Omental fat pad (tissue), 3 donors: ENCODE measurements at regions not wholly inside any gene's neighbourhood (a gene's known extent, or its start where the extent isn't known, plus 50 kb on each side); places are given as distances from the start of the nearest gene placed in this dataset.
A peak's percentile ranks its signal among the peaks of the same experiment; 100 is the strongest.
"Not testable (repeated sequence)": the region's sequence is repeated elsewhere in the genome, so short reads cannot be mapped to it uniquely, and the experiment has no call there.

Source experiments
- ATAC-seq: fragments of 150-250 bp; one replicate; pipeline ENCODE4 v1.9.1; 2016; ENCODE audit warnings: mild to moderate bottlenecking, moderate library complexity; ENCODE audit not compliant: low FRiP score
- DNase-seq: peaks from one replicate; pipeline ENCODE4 v3.0.0-alpha.2; 2019; ENCODE audit warnings: low spot score
- CTCF ChIP-seq, 3 donors: fragments of 450-650 bp; IDR thresholded peaks; one replicate each; pipeline ENCODE4 v1.5.1; 2016 to 2017; ENCODE audit warnings: antibody characterized with exemption in 3 of 3, mild to moderate bottlenecking in 3 of 3, moderate library complexity in 2 of 3

GRCh38 chrX:37075892-37076595 lies 67.9 kb downstream of the FAM47C start:
- DNase-seq, result no peak
- TF ChIP-seq CTCF (IDR thresholded peaks at IDR 0.05), result no peak
- ATAC-seq, result no peak

GRCh38 chrX:37076983-37077382 lies 68.8 kb downstream of the FAM47C start:
- no peak for TF ChIP-seq CTCF (IDR thresholded peaks at IDR 0.05)
- DNase-seq, result no peak
- ATAC-seq, result no peak

- no peak for DNase-seq
- no peak for ATAC-seq
- TF ChIP-seq CTCF (IDR thresholded peaks at IDR 0.05), result no peak
Observed at GRCh38 chrX:37077646-37078433, 69.7 kb downstream of the FAM47C start.

GRCh38 chrX:37078434-37078703 lies 70.2 kb downstream of the FAM47C start:
- no peak for ATAC-seq
- no peak for TF ChIP-seq CTCF (IDR thresholded peaks at IDR 0.05)
- no peak for DNase-seq

- DNase-seq, result no peak
- no peak for ATAC-seq
- no peak for TF ChIP-seq CTCF (IDR thresholded peaks at IDR 0.05)
Observed at GRCh38 chrX:37083880-37084279, 75.7 kb downstream of the FAM47C start.

- not testable (repeated sequence) for ATAC-seq, DNase-seq
Observed at GRCh38 chrX:37085699-37086098, 77.5 kb downstream of the FAM47C start.

GRCh38 chrX:37086820-37087219 lies 78.7 kb downstream of the FAM47C start:
- DNase-seq, result not testable (repeated sequence)
- peak; percentile 48 for ATAC-seq

GRCh38 chrX:37087875-37088274 lies 79.7 kb downstream of the FAM47C start:
- ATAC-seq, DNase-seq: not testable (repeated sequence)

GRCh38 chrX:37088778-37089177 lies 80.6 kb downstream of the FAM47C start:
- DNase-seq, ATAC-seq: not testable (repeated sequence)

- not testable (repeated sequence) for ATAC-seq, DNase-seq
Observed at GRCh38 chrX:37090142-37090541, 82.0 kb downstream of the FAM47C start.

- not testable (repeated sequence) for ATAC-seq
Observed at GRCh38 chrX:37096422-37097124, 88.4 kb downstream of the FAM47C start.

More at GRCh38 chrX:37096422-37097124, 88.4 kb downstream of the FAM47C start:
- not testable (repeated sequence) for DNase-seq
